Caco-2 (cell line): ENCODE measurements at regions not wholly inside any gene's neighbourhood (a gene's known extent, or its start where the extent isn't known, plus 50 kb on each side); places are given as distances from the start of the nearest gene placed in this dataset.

Experiments
- BruUV-seq: library from RNA; stranded (reverse); fragments of 400-500 nt; replicated peaks from 2 replicates; lab custom pipeline; 2021; lab: Mats Ljungman, UMichigan
- CTCF ChIA-PET: fragments of 300-600 bp; sonication (Branson Sonifier 250); formaldehyde crosslinking; loops from one replicate; lab custom pipeline; 2022; ENCODE audit warnings: antibody characterized with exemption; lab: Charles Lee
- POLR2A ChIA-PET: fragments of 300-600 bp; sonication (Branson Sonifier 250); formaldehyde crosslinking; loops from one replicate; lab custom pipeline; 2022; ENCODE audit warnings: antibody characterized with exemption; lab: Charles Lee
- DNase-seq, 2 experiments: peaks; one replicate each; pipeline versions ENCODE4 v3.0.0 to v3.0.0-alpha.2; 2020 to 2022
- H3K27me3 ChIP-seq: replicated peaks from 2 replicates; pipeline ENCODE4 v1.6.0; 2011; ENCODE audit warnings: low read length; ENCODE audit not compliant: control insufficient read depth, insufficient read depth
- H3K36me3 ChIP-seq: 2 replicates; pipeline ENCODE4 v1.5.1; 2011; ENCODE audit warnings: low read length; ENCODE audit not compliant: control insufficient read depth, insufficient read depth
- H3K4me1 ChIP-seq: fragments of 250-450 bp; sonication (Bioruptor Pico); 2 replicates; pipeline ENCODE4 v1.5.1; 2020; ENCODE audit warnings: mild to moderate bottlenecking
- H3K4me3 ChIP-seq: 2 replicates; pipeline ENCODE4 v1.5.1; 2011; ENCODE audit warnings: low read depth, mild to moderate bottlenecking, control low read depth, low read length
- H3K9me3 ChIP-seq: fragments of 250-450 bp; sonication (Bioruptor Pico); 2 replicates; pipeline ENCODE4 v1.5.1; 2020; ENCODE audit warnings: mild to moderate bottlenecking, moderate library complexity
- H3K27ac Mint-ChIP-seq: one replicate; pipeline ENCODE4 v1.8.0; 2022; ENCODE audit warnings: mixed read lengths; ENCODE audit not compliant: unreplicated experiment
- H3K27me3 Mint-ChIP-seq: one replicate; pipeline ENCODE4 v1.8.0; 2022; ENCODE audit warnings: mixed read lengths; ENCODE audit not compliant: insufficient read depth, unreplicated experiment
- H3K36me3 Mint-ChIP-seq: one replicate; pipeline ENCODE4 v1.8.0; 2022; ENCODE audit warnings: mild to moderate bottlenecking, mixed read lengths; ENCODE audit not compliant: insufficient read depth, unreplicated experiment
- H3K4me1 Mint-ChIP-seq: one replicate; pipeline ENCODE4 v1.8.0; 2022; ENCODE audit warnings: low read depth, mixed read lengths; ENCODE audit not compliant: unreplicated experiment
- H3K4me3 Mint-ChIP-seq: one replicate; pipeline ENCODE4 v1.8.0; 2022; ENCODE audit warnings: mild to moderate bottlenecking, moderate library complexity, mixed read lengths; ENCODE audit not compliant: unreplicated experiment
- H3K9me3 Mint-ChIP-seq: one replicate; pipeline ENCODE4 v1.8.0; 2022; ENCODE audit warnings: mixed read lengths; ENCODE audit not compliant: unreplicated experiment
- intact Hi-C: fragments of 100-400 bp; cut with micrococcal nuclease; formaldehyde crosslinking; loops from one replicate; pipeline ENCODE4 v1.10.0; 2022; ENCODE audit not compliant: unreplicated experiment
- TF ChIP-seq, protein P1 (sequence below), 2 experiments: fragments of 200-600 bp in 1 of 2; IDR thresholded peaks; 1 replicate in 1 of 2; 2 replicates in 1 of 2; pipeline versions ENCODE4 v1.5.1 to v1.8.0; 2011 to 2022; ENCODE audit warnings: antibody characterized with exemption in 1 of 2, control low read depth in 1 of 2, inconsistent platforms in 1 of 2, low read depth in 1 of 2, low read length in 1 of 2, mild to moderate bottlenecking in 1 of 2, moderate library complexity in 1 of 2; ENCODE audit not compliant: insufficient read depth in 1 of 2, severe bottlenecking in 1 of 2, unreplicated experiment in 1 of 2

DNA sequence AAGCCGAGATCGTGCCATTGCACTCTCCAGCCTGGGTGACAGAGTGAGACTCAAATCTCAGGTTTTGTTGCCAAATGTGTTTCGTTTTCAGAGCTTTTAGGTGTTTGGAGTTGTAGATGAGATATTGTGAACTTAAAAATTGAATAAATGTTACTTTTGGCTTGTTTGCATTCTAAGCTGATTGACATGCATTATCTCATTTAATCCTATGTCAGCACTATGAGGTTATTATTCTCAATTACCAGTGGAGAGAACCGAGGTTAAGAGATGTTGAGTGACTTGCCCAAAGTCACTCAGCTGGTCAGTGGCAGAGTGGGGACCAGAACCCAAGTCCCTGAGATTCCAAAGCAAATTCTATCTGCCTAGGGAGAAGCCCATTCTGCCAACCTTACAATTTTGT lies 72.6 kb upstream of the PIM1 start:
- CTCF ChIA-PET, result no interaction called here
- Mint-ChIP-seq H3K4me1 (peaks cover 14% of the 10 kb centered on the region), H3K4me3 (no peak overlapping the region), H3K36me3 (peaks cover 3% of the 10 kb centered on the region), H3K27ac (no peak overlapping the region), H3K27me3 (no peaks in the 10 kb centered on the region), H3K9me3 (no peaks in the 10 kb centered on the region)
- no peaks in the 10 kb centered on the region for H3K27me3 ChIP-seq
- intact Hi-C loops, result no loop called here
- peaks cover 14% of the 10 kb centered on the region for H3K4me1 ChIP-seq
- no peak for DNase-seq
- no TSS peak for BruUV-seq
- H3K9me3 ChIP-seq, result no peaks in the 10 kb centered on the region
- no peaks in the 10 kb centered on the region for H3K36me3 ChIP-seq
- TF ChIP-seq, protein P1, sequence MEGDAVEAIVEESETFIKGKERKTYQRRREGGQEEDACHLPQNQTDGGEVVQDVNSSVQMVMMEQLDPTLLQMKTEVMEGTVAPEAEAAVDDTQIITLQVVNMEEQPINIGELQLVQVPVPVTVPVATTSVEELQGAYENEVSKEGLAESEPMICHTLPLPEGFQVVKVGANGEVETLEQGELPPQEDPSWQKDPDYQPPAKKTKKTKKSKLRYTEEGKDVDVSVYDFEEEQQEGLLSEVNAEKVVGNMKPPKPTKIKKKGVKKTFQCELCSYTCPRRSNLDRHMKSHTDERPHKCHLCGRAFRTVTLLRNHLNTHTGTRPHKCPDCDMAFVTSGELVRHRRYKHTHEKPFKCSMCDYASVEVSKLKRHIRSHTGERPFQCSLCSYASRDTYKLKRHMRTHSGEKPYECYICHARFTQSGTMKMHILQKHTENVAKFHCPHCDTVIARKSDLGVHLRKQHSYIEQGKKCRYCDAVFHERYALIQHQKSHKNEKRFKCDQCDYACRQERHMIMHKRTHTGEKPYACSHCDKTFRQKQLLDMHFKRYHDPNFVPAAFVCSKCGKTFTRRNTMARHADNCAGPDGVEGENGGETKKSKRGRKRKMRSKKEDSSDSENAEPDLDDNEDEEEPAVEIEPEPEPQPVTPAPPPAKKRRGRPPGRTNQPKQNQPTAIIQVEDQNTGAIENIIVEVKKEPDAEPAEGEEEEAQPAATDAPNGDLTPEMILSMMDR (IDR thresholded peaks at IDR 0.05; ENCODE audit: insufficient read depth in 1 of 2, low read depth in 1 of 2, low read length in 1 of 2, severe bottlenecking in 1 of 2, unreplicated experiment in 1 of 2), result no peak
- POLR2A ChIA-PET, result no interaction called here
- no peak overlapping the region for H3K4me3 ChIP-seq

GRCh38 chr6:37099442-37099841 lies 70.5 kb upstream of the PIM1 start:
- peaks cover 24% of the 10 kb centered on the region for H3K4me1 ChIP-seq
- no peak overlapping the region for H3K4me3 ChIP-seq
- Mint-ChIP-seq H3K27me3 (no peaks in the 10 kb centered on the region), H3K9me3 (no peaks in the 10 kb centered on the region), H3K4me3 (no peak overlapping the region), H3K27ac (no peak overlapping the region), H3K36me3 (peaks cover 17% of the 10 kb centered on the region), H3K4me1 (peaks cover 19% of the 10 kb centered on the region)
- ChIA-PET CTCF (no interaction called here), POLR2A (no interaction called here)
- BruUV-seq, result no TSS peak
- TF ChIP-seq, protein P1 (IDR thresholded peaks at IDR 0.05; ENCODE audit: insufficient read depth in 1 of 2, low read depth in 1 of 2, low read length in 1 of 2, severe bottlenecking in 1 of 2, unreplicated experiment in 1 of 2), result no peak
- intact Hi-C loops, result no loop called here
- H3K36me3 ChIP-seq, result no peaks in the 10 kb centered on the region
- no peaks in the 10 kb centered on the region for H3K9me3 ChIP-seq
- no peaks in the 10 kb centered on the region for H3K27me3 ChIP-seq
- no peak for DNase-seq

- H3K36me3 ChIP-seq, result no peaks in the 10 kb centered on the region
- no peak overlapping the region for H3K4me3 Mint-ChIP-seq
- peaks cover 35% of the 10 kb centered on the region for H3K4me1 ChIP-seq
- CTCF ChIA-PET, result interaction anchor here (0.6 kb wide), 1 partner anchor 92 kb away, joined by 4 read pairs; no protein-coding TSS in a partner anchor
- H3K27me3 Mint-ChIP-seq, result no peaks in the 10 kb centered on the region
- TF ChIP-seq, protein P1 (IDR thresholded peaks at IDR 0.05; ENCODE audit: insufficient read depth in 1 of 2, low read depth in 1 of 2, low read length in 1 of 2, severe bottlenecking in 1 of 2, unreplicated experiment in 1 of 2), result no peak
- no peaks in the 10 kb centered on the region for H3K9me3 ChIP-seq
- no peaks in the 10 kb centered on the region for H3K27me3 ChIP-seq
- POLR2A ChIA-PET, result no interaction called here
- H3K27ac Mint-ChIP-seq, result no peak overlapping the region
- DNase-seq, result no peak
- peaks cover 23% of the 10 kb centered on the region for H3K36me3 Mint-ChIP-seq
- no TSS peak for BruUV-seq
- no peaks in the 10 kb centered on the region for H3K9me3 Mint-ChIP-seq
- no peak overlapping the region for H3K4me3 ChIP-seq
- intact Hi-C loops, result no loop called here
- H3K4me1 Mint-ChIP-seq, result peaks cover 23% of the 10 kb centered on the region
These were observed 69.2 kb upstream of the PIM1 start for GRCh38 chr6:37100745-37101144.
